ENCODE measurements at regions not wholly inside any gene's neighbourhood (a gene's known extent, or its start where the extent isn't known, plus 50 kb on each side); places are given as distances from the start of the nearest gene placed in this dataset.

DNA sequence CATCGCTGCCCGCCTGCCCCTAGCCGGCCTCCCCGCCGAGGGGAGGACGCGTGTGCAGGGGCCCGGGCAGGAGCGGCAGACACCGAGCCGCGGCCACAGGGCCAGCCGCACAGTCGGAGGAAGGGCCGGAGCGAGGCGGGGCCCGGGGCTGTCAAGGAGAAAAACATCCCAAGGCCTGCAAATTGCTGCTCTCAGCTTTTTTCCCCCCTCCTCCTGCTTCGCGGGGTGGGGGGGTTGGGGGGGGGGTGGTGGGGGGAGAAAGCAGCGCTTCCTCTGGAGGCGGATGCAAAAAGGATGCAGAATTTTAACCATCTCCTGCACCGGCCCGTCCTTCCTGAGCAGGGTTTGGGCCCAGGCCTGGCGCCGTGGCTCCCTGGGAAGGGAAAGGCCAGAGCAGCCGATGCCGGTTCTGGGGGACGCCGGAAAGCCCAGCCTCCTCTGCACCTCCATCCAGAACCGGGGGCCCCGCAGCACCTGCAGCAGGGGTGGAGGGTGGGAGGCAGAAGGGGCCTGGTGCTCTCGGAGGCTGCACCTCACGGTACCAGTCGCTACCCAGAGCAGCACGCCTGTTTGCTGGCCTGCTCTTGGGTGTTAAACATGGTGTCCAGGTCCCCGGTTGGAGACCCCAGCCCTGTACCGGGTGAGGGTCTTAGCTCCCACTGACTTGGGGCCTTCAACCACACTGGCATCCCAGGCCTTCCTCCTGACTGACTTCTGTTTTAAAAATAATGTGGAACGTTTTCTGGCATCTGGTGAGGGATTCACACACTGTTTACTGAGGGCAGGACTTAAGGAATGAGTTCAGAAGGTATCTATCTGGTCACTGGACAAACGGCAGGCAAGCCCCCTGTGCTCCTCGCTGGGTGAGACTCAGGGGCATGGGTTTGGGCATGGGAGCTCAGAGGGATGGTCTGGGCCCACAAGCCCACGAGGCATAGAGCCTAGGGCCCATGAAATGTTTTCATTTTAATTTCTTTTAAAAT lies 77.4 kb upstream of the WNT7B start:
- no peak for DNase-seq (ENCODE audit: low read depth)

DNA sequence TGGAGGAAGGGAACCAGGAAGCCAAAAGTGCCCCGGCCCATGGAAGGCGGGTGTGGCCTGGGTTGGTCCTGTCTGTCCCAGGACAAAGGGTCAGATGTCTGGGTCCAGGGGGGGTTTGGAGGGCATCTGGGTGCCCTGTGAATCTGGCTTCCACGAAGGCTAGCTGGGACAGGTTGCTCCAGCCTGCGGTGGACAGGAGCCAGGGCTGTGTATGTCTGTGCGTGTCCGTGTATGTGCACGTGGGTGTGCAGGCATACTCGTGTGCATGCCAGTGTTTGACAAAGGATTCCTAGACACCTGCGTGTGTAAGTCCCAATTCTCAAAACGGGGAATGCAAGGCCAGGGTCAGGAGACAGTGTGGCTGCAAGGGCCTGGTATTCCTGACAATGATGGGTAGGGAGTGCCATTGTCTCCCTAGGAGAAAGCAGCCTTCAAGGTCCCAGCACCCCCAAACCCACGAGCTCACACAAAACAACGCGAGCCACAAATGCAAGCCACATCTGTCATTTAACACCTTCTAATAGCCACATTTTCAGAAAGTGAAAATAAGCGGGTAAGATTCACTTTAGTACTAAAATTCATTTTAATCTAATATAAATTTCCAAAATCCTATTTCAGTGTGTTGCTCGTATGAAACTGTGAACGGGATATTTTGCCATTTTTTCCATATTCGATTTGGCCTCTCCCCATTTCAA lies 78.4 kb upstream of the WNT7B start:
- DNase-seq (ENCODE audit: low read depth), result no peak

DNA sequence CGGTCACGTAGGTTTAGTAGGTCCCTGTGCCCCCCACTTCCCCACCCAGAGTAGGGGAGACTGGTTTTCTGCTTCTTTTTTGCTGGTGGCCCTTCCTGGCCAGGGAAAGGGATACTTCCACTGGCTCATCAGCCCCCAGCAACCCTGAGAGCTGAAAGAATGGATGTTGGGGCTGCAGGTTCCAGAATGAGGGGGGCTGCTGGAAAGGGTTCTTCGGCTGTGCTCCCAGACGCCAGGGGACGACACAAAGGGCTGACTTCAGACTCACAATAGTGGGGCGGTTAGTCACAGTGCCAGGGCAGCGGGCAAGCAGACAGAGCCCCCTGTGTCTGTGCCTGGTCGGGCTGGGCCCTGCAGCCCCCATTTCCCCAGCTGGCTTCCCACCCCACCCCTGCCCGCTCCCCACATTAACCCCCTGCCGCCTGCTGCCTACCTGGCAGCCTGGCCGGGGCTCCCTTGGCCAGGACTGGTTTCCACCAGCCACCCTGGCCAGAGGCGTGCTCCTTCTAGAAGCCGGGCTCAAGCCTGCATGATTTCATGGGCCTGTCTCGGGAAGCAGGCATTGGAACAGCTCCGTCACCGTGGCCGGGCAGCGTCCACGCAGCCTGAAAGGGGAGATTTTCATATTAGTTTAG lies 79.1 kb upstream of the WNT7B start:
- no peak for DNase-seq (ENCODE audit: low read depth)

DNA sequence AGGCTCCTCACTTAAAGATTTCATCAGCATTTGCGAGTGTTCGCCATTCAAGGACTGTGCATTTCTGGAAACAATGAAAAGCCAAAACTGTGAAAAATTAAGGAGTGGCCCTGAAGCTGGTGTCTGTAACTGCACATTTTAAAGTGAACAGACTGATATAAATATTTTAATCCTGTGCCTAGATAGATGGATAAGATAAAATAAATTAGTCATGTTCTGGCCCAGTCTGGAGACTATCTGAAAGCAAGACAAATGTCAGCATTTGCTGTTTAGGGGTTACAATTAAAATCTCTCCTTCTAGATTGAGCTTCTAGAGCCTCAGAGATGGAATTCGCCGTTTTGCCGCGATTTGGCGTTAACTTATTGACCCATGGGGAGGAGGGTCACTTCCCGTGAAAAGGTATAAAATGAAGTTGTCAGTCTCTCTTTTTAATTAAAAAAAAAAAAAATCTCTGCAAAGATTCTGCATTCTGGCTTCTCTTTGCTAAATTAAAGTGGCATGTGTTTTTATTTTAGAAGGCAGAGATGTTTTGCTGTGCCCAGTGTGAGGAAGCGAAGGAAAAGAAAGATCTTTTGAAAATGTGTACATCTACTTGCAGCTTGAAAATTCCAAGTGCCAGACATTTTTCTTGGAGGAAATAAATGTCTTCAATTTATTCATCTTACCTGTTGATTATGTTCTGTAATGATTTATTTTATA lies 79.7 kb upstream of the WNT7B start:
- no peak for DNase-seq (ENCODE audit: low read depth)

DNA sequence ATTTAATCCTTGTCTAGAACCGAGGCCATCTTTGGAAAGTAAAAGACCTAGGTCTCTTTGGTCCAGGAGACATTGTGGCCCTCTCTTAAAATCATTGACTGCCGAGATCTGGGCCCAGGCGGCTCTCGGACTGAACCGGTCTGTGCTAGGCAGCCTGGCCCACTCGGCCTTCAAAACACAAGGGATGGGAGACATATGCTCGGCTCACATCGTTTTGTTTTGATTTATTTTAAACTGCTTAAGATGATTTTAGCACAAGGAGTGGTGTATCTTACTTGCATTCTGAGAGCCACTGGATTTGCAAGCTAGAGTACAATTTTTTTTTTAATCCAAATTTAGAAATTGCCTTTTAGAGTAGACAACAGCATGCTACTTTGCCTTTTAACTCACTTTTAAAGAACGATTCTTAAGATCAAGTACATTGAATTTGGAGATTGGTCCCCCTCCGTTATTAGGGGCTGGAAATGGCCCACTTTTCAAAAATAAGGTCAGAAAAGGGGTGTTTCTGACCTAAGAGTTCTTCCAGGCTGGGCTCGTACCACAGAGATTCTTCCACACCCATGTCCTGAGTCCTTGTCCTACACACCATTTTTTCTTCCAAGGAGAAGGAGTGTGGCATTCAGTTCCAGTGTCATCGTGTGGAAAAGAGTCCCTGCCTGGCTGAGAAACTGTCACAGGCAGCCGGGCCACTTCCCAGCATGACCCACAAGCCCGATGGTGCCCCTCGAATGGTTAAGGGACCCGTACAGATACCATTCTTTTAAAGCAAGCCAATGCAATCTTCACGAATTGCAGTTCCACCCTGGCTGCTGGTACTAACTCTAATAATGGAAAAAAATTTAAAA lies 80.5 kb upstream of the WNT7B start:
- DNase-seq (ENCODE audit: low read depth), result no peak

DNA sequence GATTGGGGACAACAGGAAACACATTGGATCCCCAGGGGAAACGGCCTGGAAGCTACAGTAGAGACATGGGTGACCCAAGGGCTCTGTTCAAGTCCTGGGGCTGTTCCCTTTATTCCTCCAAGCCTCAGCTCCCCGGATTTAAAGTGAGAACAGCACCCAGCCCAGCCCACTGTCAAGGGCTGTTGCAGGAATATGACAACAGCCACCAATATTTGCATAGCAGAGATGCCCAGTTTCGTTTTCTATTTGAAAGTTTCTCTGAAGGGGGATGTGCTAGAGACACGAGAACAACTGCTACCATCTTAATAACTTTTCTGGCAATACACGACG lies 81.1 kb upstream of the WNT7B start:
- no peak for DNase-seq (ENCODE audit: low read depth)

DNA sequence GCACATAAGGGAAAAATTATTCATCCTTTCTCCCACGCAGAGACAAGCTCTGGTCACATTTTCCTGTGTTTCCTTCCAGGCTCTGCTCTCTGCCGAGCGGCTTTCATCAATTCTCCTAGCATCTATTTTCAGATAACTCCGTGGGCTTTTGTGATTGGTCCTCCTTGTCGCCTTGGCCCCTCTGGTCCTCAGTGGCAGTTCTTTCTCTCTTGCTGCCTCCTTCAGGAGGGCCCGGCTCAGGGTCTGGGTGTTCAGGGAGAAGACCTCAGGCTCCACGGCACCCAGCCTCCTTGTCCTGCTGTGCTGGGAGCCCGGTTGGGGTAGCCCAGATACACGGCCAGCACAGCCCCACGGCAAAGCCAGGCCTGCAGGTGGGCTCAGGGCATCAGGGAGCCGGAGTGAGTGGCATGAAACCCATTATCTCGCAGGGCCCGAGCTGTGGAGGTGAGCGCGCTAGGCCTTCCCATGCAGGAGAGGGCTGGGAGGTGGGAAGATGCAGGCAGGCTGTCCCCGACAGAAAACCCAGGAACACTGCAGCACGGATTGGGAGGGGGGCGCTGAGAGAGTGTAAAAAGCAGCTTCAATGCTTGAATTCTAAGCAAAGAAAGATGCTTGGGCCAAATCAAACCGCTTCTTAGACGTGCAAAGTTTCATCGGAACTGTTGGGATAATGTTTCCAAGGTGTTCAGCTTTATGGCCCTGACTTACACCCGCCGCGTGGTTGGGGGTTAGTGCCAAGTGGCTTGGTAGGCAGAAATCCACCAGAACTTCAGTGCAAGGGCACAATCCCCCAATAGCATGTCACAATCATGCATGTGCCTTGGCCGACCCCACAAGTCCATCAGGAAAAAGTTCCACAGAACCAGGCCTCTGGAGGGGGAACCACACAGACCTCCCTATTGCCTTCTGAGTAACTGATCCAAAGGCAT lies 81.9 kb upstream of the WNT7B start:
- no peak for DNase-seq (ENCODE audit: low read depth)

DNA sequence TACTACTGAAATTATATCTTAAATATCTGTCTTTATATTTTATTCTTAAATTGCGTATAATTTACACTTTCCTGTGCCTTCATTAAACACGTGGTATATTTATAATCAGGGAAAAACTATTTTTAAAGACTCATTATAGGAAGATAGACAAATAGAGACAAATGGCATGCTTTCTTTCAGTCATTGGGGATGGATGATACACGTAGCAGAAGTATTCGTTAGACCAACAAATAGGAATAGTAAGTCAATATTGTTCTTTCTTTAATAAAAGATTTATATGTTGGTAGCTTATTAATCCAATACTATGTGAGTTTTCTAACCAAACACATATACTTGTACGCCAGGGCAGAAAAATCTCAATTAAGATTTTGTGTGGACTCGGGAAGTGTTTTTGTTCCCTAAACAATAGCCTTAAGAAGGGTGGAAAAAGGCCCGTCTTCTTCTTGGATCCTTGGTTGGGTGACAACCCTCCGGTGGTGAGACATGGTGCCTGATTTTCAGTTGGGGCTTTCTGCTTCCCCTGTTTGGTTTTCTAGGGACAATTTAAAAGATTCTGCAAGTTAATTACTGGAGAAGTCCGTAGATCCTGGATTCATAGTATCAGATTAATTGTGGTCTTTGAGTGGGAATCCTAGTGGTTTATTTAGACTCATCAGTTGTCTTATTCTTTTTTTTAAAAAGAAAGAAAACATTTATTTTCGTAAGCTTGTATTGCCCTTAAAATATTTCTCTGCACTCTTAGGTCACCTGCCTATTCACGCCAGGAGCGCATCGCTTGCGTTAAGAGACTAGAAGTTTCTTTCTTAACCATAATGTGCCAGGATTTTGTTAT lies 83.5 kb upstream of the WNT7B start:
- DNase-seq (ENCODE audit: low read depth), result no peak

DNA sequence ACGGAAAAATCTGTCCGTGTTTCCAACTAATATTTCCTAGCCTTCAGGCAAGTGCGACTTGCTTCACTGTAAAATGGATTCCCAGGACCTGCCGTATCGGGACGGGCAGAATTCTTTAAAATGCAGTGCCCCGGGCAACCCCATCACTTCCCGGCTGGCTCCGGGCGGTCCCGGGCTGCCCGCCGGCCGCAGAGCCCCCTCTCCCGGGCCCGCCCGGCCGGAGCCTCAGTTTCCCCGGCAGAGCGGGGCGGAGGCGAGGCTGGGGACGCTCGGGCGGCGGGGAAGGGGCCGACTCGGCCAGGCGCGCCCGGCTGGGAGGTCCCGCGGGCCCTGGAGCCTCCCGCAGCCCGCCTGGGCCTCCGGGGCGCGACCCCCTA lies 84.2 kb upstream of the WNT7B start:
- DNase-seq (ENCODE audit: low read depth), result no peak

DNA sequence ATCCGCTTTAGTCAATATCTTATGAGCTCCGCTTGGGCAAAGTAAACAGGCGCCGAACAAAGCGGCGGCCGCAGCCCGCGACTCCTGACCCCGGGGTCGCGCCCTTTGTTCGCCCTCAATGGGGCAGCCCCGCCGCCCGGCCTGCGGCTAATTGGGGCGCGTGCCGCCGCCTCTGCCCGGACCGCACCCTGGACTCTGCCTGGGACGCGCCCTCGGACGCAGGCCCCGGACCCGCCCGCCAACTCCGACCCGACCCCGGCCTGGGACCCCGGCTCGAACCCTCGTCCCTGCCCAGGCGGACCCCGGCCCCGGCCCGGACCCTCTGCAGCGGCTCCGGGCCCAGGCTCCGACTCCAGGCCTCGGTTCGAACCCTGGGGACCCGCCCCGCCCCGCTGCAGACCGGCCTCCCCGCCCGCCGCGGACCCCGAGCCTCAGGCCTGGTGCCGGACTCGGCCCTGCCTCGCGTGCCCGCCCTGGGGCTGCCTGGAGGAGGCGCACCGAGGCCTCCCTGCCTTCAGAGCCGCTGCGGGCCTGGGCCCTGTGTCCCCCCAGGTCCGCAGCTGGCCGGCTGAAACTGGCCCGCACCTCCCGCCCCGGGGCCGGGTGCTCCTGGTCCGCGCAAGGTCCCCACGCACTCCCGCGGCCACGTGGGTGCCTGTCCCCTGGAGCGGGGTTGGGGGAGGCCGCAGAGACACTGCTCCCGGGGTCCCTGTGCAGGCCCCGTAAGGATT lies 84.7 kb upstream of the WNT7B start:
- no peak for DNase-seq (ENCODE audit: low read depth)

DNA sequence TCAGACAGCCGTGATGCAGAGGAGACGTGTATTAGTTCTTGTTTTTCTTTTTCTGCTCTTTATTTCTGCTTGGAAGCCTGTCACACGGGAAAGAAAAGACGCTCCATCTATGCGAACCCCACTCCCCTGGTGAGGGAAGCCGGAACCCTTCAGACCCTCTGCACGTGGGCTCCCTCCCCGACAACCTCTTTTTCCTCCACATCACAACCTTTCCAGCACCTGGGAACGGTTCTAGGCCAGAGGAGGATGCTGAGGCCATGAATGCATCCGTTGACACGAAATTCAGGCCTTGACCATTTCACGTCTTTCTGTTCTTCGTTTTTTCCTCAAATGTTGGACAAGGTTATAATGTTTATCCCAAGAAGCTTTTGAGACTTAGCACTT lies 85.3 kb upstream of the WNT7B start:
- no peak for DNase-seq (ENCODE audit: low read depth)

DNA sequence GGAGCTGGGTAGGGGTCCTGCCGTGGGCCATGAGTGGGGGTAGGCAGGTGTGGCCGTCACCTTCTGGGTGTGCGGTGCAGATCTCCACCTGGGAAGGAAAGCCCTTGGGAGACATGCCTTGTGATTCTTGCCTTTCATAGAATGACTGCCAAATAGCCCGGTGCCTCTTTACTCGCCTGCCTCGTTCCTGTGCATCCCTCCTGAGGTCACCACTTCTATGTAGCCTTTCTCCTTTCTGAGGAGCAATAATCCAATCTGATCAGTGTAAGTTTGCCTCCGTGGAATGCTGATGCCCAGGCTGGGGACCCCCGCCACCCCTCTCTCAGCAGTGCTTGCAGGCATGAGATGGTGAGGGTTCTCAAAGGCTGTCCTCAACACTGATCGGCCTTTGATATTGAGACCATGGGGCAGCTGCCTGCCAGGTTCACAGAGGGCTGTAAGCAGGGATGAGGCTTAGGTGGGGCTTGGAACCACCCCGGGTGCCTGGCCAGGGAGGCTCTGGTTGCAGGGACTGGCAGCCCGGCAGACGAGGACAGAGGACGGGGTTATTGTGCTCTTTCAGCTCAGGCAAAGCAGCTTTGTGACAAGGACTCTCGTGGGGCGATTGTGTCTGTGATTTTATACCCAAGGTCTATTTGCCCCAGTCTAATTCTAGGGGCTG lies 86.1 kb upstream of the WNT7B start:
- DNase-seq (ENCODE audit: low read depth), result no peak

DNA sequence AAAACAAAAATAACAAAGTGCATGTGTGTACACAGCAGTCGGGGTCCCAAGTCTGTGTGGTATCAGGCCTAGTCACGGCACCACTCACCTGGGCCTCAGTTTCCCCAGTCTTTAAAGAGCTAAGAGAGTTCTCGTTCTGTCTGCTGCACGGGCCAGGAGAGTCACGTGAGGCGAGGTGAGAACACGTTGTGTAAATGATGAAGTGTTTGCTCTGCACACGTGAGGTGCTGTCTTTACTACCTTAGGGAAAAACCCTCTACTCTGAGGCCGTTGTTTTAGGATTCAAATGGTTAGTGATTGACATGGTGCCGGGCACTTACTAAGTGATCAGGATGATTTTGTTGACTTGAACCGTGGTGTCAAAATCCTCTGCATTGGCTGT lies 86.5 kb upstream of the PPARA start:
- no peak for DNase-seq (ENCODE audit: low read depth)

DNA sequence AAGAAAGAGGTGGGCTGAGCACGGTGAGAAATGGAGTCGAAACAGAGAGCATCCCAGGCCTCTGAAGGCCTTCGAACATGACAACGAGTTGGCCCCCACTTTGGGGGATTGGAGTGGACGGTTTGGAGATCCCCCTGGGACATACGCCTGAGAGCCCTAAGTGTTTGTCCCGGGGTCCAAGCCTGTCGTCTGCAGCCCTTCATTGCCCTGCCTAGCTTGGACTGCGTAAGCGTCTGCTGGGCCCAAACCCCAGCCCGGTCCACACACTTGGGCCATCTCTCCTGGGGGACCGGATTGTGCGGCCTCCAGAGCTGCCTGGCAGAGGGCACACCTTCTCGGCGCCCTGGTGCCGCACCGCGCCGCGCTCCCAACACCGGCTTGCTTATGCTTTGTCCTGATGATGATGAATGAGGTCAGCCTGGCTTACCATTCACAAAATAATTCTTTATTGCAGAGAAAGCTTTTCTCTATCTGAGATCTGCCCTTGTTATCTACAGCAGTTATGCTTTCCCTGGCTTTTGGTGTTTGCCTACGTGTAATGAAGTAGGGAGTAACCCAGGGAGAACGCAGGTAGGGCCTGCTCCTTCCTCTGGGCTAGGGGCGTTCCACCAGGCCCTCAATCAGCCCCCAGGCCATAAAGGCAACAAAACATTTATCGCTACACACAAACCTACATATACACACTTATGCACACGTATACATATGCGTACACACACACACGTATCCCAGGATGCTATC lies 85.9 kb upstream of the PPARA start:
- DNase-seq (ENCODE audit: low read depth), result no peak

DNA sequence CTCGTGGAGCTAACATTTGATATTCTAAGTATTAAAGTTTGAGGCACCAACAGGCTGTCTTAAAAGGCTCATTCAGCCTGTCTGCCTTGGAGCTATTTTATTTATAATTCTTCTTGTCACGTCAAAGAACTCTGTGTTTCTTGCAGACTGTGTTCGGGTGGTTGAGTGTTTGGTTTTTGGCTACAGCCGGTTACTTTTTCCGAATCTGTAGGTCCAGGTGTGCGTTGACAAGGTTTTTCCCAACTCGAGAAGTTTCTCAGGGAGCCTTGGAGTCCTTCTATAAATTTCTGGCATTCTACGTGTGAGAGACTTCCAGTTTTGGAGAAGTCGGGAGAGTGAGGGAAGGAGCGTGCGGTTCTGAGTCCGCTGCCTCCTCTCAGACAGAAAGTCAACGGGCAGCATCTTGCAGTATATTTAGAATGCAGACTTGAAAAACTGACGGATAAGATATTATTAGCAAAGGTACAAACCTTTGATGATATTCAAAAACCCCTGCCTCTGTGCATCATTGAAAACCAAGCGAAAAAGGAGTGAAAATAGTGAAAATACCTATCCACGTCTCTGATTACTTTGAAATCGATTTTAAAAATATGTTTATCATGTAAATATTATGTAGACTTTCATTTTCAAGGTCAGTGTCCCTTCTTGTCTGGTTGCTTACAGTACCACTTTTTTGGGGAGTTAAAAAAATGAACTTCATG lies 85.2 kb upstream of the PPARA start:
- DNase-seq (ENCODE audit: low read depth), result no peak

DNA sequence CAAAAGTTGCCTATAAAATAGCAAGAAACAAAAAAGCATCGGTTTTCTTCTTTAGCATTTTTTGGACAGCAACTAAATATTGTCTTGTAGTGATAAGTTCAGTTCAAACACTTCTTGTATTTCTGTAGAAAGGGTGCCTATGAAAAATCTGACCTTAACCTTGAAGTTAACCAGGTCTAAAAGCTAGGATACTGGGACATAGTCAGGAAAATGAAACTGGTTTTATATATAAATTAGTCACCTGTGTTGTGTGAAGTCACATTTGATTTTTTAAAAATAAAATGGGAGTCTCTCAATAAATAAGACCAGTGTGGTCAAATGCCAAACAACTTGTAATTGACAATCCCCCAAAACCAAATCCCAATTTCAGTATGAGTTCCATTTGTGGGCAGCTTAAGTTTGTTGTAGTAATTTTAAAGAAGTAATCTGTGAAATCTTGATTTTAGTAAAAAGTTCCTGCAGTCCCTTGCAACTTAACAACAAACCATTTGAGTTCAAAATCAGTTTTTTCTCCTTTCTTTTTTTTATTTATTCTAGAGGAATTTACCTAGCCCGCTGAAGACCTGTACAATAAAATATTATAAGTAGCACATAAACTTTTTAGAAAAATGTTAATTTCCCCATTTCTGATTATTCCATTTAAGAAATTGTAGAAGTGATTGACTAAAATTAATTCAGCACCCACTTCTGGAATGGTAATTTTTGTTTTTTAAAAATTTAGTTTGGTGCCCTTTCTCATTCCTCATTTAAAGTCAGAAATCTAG lies 84.5 kb upstream of the PPARA start:
- no peak for DNase-seq (ENCODE audit: low read depth)
